Urinary bladder (tissue), 3 donors: ENCODE measurements at regions not wholly inside any gene's neighbourhood (a gene's known extent, or its start where the extent isn't known, plus 50 kb on each side); places are given as distances from the start of the nearest gene placed in this dataset.
"Not testable (repeated sequence)": the region's sequence is repeated elsewhere in the genome, so short reads cannot be mapped to it uniquely, and the experiment has no call there.

Source experiments
- DNase-seq: peaks from one replicate; pipeline ENCODE4 v3.0.0-alpha.2; 2015; ENCODE audit errors: extremely low spot score
- H3K27ac ChIP-seq: one replicate; pipeline ENCODE4 v1.5.1; 2013; ENCODE audit warnings: low read depth, mild to moderate bottlenecking, moderate library complexity
- H3K36me3 ChIP-seq: one replicate; pipeline ENCODE4 v1.6.1; 2013; ENCODE audit warnings: mild to moderate bottlenecking, moderate library complexity; ENCODE audit not compliant: insufficient read depth
- H3K4me1 ChIP-seq: one replicate; pipeline ENCODE4 v1.6.1; 2013; ENCODE audit warnings: mild to moderate bottlenecking, moderate library complexity; ENCODE audit not compliant: insufficient read depth
- H3K4me3 ChIP-seq: one replicate; pipeline ENCODE4 v1.5.1; 2013; ENCODE audit warnings: low read depth, low read length
- WGBS: extraction: QIAGEN DNeasy Blood & Tissue Kit; methylation state at CpG from one replicate; pipeline ENCODE4 v1.1.7; 2013; 5-methylcytosine and 5-hydroxymethylcytosine counted together
- donor health status: healthy with polysubstance abuse.
- donor health status: healthy.

- DNase-seq, H3K4me3 ChIP-seq, H3K4me1 ChIP-seq, H3K27ac ChIP-seq, H3K36me3 ChIP-seq: not testable (repeated sequence)
- 64% methylated on average over 4 of the region's 11 CpGs for WGBS
Measured at GRCh38 chr16:22572331-22573224, 61.9 kb downstream of the NPIPB5 start.

- H3K4me1 ChIP-seq, DNase-seq, H3K4me3 ChIP-seq, H3K27ac ChIP-seq, H3K36me3 ChIP-seq: not testable (repeated sequence)
- WGBS = no CpG with 5 or more reads among the region's 26 CpGs
Measured at GRCh38 chr16:22573225-22573530, 62.5 kb downstream of the NPIPB5 start.

GRCh38 chr16:22576506-22576905 is 65.8 kb downstream of the NPIPB5 start:
- H3K4me1 ChIP-seq, H3K27ac ChIP-seq, H3K4me3 ChIP-seq, DNase-seq, H3K36me3 ChIP-seq: not testable (repeated sequence)
- 72% methylated on average over 6 of the region's 6 CpGs for WGBS

DNA sequence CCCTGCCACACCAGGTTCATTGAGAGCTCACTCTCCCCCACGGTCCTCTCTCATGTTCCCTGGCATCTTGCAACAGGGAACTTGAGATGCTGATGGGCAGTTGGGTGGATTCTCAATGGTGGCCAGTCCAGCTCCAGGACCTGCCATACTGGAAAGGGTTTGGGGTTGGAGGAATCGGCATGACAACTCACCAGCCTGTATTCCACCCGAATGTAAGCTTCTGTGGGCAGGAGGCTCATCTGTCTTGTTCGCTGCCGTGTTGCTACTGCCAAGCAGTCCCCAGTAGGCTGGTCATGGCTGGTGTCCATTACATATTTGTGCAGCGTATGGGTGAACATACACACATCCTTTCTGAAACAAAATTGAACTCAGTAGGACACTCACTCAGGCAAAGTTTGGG is 72.5 kb downstream of the NPIPB5 start:
- not testable (repeated sequence) for DNase-seq
- 94% methylated on average over 6 of the region's 6 CpGs for WGBS

GRCh38 chr16:22584459-22584858 is 73.8 kb downstream of the NPIPB5 start:
- H3K4me1 ChIP-seq, H3K27ac ChIP-seq, H3K36me3 ChIP-seq, DNase-seq, H3K4me3 ChIP-seq: not testable (repeated sequence)
- WGBS = 93% methylated on average over 1 of the region's 3 CpGs

More for the DNA sequence above, 72.5 kb downstream of the NPIPB5 start:
- not testable (repeated sequence) for H3K4me1 ChIP-seq, H3K27ac ChIP-seq, H3K36me3 ChIP-seq, H3K4me3 ChIP-seq

GRCh38 chr16:22584941-22585340 is 74.2 kb downstream of the NPIPB5 start:
- H3K4me1 ChIP-seq, H3K36me3 ChIP-seq, DNase-seq, H3K27ac ChIP-seq, H3K4me3 ChIP-seq: not testable (repeated sequence)
- WGBS = no CpG with 5 or more reads among the region's 5 CpGs

GRCh38 chr16:22585431-22585830 is 74.7 kb downstream of the NPIPB5 start:
- 81% methylated on average over 3 of the region's 3 CpGs for WGBS
- not testable (repeated sequence) for H3K36me3 ChIP-seq, H3K27ac ChIP-seq

GRCh38 chr16:22586732-22587131 is 76.0 kb downstream of the NPIPB5 start:
- not testable (repeated sequence) for H3K36me3 ChIP-seq, H3K27ac ChIP-seq, H3K4me3 ChIP-seq, H3K4me1 ChIP-seq, DNase-seq
- 81% methylated on average over 1 of the region's 5 CpGs for WGBS

More at GRCh38 chr16:22585431-22585830, 74.7 kb downstream of the NPIPB5 start:
- not testable (repeated sequence) for DNase-seq, H3K4me3 ChIP-seq, H3K4me1 ChIP-seq

DNA sequence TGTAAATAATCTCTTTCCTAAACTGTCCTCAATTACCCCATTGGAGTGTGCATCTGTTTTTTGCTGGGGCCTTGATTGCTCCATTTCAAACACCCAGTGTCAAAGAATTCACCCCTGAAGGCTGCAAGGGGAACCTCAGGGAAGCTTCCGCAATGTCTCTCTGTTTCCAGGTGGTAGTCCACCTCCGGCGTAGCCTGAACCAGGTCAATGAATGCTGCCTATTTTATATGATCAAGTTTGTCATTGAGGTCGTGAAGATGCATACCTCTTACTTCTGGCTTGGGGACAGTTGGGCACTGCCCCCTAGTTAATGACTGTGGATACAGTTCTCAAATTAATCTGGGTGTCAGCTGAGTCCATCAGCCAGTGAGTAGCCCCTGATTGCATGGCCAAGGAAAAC is 79.1 kb downstream of the NPIPB5 start:
- H3K4me1 ChIP-seq, H3K27ac ChIP-seq, H3K4me3 ChIP-seq, DNase-seq, H3K36me3 ChIP-seq: not testable (repeated sequence)
- 84% methylated on average over 4 of the region's 4 CpGs for WGBS

GRCh38 chr16:22596445-22597045 is 85.9 kb downstream of the NPIPB5 start:
- DNase-seq, H3K27ac ChIP-seq, H3K36me3 ChIP-seq, H3K4me3 ChIP-seq, H3K4me1 ChIP-seq: not testable (repeated sequence)
- WGBS = no CpG with 5 or more reads among the region's 8 CpGs

DNA sequence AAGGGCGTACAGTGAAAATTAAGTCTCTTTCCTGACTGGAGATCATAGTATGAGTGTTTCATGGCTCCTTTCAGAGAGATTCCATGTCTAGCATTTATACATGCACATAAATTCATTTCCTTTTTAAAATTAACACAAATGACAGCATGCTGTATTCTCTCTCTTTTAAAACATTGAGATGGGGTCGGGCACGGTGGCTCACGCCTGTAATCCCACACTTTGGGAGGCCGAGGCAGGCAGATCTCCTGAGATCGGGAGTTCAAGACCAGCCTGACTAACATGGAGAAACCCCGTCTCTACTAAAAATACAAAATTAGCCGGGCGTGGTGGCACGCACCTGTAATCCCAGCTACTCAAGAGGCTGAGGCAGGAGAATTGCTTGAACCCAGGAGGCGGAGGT is 93.1 kb downstream of the NPIPB5 start:
- 88% methylated on average over 5 of the region's 11 CpGs for WGBS
- DNase-seq, H3K4me1 ChIP-seq: not testable (repeated sequence)

GRCh38 chr16:22606619-22607018 is 95.9 kb downstream of the NPIPB5 start:
- not testable (repeated sequence) for H3K27ac ChIP-seq, H3K36me3 ChIP-seq, DNase-seq, H3K4me3 ChIP-seq, H3K4me1 ChIP-seq

More for the DNA sequence above, 93.1 kb downstream of the NPIPB5 start:
- H3K27ac ChIP-seq, H3K4me3 ChIP-seq, H3K36me3 ChIP-seq: not testable (repeated sequence)

GRCh38 chr16:22609798-22610197 is 99.1 kb downstream of the NPIPB5 start:
- not testable (repeated sequence) for H3K36me3 ChIP-seq, H3K4me1 ChIP-seq, H3K4me3 ChIP-seq, DNase-seq, H3K27ac ChIP-seq
- WGBS = 75% methylated on average over 1 of the region's 2 CpGs

- not testable (repeated sequence) for H3K36me3 ChIP-seq, DNase-seq, H3K4me1 ChIP-seq, H3K27ac ChIP-seq, H3K4me3 ChIP-seq
- WGBS = 82% methylated on average over 4 of the region's 4 CpGs
Measured at GRCh38 chr16:22611128-22611527, 100.4 kb downstream of the NPIPB5 start.
